Vagina (tissue), 2 donors: ENCODE measurements at regions not wholly inside any gene's neighbourhood (a gene's known extent, or its start where the extent isn't known, plus 50 kb on each side); places are given as distances from the start of the nearest gene placed in this dataset.

Experiments
- POLR2AphosphoS5 ChIP-seq, 2 donors: sonication (generic); formaldehyde crosslinking; IDR thresholded peaks; one replicate each; pipeline ENCODE4 v1.9.0; 2017; ENCODE audit warnings: antibody characterized with exemption in 2 of 2, mild to moderate bottlenecking in 2 of 2, low read depth in 1 of 2; ENCODE audit not compliant: insufficient read depth in 1 of 2
- TF ChIP-seq, protein P1 (sequence below), 3 experiments: fragments of 450-650 bp in 2 of 3; fragments of 200-600 bp in 1 of 3; sonication (generic) in 1 of 3; IDR thresholded peaks; one replicate each; pipeline ENCODE4 v1.5.1; 2017 to 2019; ENCODE audit warnings: antibody characterized with exemption in 3 of 3, mild to moderate bottlenecking in 2 of 3, moderate library complexity in 2 of 3

DNA sequence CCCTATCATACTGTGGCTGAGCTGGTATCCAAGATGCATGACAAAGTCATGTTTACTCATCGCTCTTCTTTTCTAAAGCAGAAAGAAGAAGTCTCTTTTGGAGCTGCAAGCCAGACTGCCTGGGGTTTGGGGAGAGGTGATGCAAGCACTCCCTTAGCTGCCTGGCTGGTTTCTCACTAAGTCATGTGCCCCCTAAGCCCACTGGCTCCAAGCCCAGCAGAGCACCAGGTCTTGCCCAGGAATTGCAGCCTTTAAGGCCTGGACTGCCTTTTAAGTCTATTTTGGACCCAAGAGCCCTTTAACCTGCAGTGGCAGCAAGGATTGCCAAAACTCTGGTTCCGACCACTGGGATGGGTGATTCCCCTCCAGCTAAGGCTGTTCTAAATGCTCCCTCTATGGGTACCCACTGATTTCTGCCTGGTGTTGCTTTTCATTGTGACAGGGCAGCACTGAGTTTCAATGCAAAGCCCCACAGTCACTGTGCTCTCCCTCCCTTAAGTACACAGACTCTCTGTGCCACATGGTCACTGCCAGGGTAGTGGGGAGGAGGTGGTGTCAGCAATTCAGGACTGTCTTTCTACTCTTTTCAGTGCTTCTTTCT, 548.6 kb downstream of the TLL1 start:
- TF ChIP-seq, protein P1, sequence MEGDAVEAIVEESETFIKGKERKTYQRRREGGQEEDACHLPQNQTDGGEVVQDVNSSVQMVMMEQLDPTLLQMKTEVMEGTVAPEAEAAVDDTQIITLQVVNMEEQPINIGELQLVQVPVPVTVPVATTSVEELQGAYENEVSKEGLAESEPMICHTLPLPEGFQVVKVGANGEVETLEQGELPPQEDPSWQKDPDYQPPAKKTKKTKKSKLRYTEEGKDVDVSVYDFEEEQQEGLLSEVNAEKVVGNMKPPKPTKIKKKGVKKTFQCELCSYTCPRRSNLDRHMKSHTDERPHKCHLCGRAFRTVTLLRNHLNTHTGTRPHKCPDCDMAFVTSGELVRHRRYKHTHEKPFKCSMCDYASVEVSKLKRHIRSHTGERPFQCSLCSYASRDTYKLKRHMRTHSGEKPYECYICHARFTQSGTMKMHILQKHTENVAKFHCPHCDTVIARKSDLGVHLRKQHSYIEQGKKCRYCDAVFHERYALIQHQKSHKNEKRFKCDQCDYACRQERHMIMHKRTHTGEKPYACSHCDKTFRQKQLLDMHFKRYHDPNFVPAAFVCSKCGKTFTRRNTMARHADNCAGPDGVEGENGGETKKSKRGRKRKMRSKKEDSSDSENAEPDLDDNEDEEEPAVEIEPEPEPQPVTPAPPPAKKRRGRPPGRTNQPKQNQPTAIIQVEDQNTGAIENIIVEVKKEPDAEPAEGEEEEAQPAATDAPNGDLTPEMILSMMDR (IDR thresholded peaks at IDR 0.05), result no peak
- no peak for TF ChIP-seq POLR2AphosphoS5 (IDR thresholded peaks at IDR 0.05; ENCODE audit: insufficient read depth in 1 of 2, low read depth in 1 of 2)
